ENCODE measurements at regions not wholly inside any gene's neighbourhood (a gene's known extent, or its start where the extent isn't known, plus 50 kb on each side); places are given as distances from the start of the nearest gene placed in this dataset.

DNA sequence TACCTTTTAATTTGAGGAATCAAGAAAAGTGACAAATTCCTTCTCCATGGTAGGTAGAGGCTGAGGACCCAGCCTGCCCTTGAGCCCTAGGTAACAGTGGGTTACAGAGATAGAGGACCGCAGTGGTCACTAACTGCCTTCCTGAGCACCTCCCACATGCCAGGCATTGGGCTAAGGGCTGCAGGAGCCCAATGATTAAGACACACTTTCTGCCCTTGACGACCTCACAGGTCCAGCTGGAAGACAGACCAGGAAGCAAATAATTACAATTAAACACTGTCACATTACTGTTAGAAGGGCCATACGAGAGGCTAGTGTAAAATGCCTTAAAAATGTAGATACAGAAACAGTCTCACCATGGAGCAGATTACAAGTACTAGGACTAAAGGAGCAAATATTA, 156.8 kb upstream of the NFE2L3 start:
- DNase-seq (ENCODE audit: extremely low read depth in 1 of 2, low read depth in 1 of 2) = no peak

DNA sequence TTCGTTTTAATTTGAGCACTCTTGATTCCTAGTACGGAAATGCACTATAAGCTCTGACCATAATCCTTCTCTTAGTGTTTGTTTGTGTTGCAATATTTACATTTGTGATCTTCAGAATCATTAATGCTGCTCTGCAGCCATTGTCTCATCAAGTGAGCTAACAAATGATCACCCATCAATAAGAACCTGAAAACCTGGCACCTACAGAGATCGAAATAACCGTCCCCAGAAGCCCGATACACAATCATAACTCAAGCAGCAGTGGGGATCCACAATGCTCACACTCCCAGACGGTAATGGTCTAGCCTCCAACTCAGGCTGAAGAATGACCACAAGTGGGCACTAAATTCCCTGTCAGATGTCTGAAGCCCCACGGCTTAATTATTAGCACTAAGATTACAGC, 156.0 kb upstream of the NFE2L3 start:
- DNase-seq (ENCODE audit: extremely low read depth in 1 of 2, low read depth in 1 of 2) = no peak

DNA sequence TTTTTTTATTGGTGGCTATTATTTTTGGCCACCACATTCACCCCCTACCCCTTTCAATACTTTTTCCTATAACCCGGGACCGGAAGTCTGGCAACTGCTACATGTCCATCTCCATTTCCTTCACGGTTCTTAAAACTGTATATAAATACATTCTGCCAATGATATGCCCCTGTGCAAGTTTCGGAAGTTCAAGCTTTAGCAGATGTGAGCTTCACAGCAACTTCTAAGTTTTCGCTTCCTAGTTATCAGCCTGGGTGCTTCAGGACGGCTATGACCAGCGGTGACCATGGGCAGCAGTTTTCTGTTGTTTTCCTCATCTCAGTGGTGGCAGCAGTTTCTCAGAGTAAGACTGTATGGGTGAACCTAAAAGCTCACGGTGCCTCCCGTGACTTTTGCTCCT, 153.5 kb upstream of the NFE2L3 start:
- DNase-seq (ENCODE audit: extremely low read depth in 1 of 2, low read depth in 1 of 2) = no peak

DNA sequence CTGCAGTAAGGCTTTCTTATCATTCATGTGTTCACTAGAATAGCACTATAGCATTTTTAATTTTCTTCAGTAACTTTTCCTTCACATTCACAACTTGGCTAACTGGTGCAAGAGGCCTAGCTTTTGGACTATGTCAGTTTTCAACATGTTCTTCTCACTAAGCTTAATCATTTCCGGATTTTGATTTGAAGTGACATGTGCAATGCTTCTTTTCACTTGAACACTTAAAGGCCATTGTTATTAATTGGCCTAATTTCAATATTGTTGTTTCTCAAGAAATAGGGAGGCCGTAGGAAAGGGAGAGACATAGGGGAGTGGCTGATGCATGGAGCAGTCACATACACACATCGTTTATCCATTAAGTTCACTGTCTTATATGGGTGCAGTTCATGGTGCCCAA, 151.2 kb upstream of the NFE2L3 start:
- DNase-seq (ENCODE audit: extremely low read depth in 1 of 2, low read depth in 1 of 2) = no peak

DNA sequence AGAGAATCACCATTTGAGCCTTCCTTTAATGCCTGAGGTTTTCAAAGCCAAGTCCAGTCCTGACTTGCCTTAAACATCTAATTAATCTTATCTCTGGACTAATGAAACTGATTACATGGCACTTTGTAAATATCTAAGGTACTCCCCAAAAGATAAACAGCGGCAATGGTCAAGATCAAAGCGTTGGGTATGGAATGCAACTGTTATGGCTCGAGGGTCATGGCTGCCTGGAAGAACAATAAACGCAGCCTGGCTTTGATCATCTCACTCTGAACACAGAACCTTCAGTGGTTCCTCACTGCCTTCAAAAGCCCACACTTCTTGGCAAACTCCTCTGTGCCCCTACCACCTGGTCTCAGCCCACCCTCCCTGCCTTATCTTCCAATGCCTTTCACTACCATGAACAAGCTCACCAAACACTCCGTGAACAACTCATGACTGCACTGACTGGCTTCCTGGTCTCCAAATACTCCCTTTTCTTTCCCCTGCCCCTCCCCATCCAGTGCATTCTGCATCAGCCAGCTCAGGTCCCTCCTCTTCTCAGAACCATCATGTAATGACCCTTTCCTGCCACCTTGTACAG, 150.2 kb upstream of the NFE2L3 start:
- DNase-seq (ENCODE audit: extremely low read depth in 1 of 2, low read depth in 1 of 2) = no peak

DNA sequence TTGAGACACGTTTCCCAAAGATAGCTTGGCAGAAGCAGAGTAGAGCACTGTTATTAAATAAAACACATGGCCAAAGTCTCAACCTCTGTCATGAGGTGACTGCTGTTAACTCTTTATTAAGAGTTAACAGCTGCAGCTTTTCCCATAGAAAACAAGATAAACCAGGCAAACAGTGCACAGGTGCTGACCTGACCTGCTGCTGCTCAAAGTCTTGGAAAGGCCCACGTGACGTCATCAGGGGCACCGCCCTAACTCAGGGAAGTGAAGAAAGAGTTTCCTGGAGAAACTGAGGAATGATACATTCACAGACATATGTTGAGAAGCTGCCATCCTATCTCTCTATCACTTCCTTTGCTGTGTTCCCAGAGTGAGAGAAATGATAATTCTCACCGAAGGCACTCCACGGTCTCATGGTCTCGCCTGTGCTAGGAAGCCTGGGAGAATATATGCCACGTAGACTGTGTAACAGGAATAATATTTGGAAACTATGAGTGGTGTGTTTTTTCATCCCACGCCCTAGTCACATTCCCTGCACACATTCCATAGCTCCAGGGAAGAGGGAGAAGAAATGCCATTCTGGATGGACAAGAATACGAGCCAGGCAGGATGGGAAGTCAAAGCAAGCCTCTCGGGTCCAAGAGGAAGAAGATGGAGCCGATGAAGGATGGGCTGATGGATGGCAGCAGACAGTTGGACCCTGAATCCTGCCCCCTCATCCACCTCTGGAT, 146.2 kb upstream of the NFE2L3 start:
- no peak for DNase-seq (ENCODE audit: extremely low read depth in 1 of 2, low read depth in 1 of 2)

DNA sequence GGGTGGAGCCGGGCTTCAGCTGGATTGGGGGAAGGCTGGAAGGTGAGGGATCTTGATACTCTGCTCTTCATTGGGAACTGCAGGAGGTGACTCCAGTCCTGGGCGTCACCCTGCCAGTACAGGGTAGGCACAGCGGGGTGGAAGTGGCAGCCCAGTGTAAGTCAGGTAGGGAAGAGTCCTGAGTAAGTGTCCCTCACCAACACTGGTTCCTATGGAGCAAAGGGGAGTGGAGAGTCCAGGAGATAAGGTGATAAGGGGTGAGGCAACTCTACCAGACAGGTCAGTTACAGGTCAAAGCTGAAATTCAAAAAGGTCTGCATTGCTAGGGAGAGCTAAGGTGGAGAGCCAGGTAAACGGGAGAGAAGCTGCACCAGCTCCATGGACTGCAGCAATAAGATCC, 145.6 kb upstream of the NFE2L3 start:
- no peak for DNase-seq (ENCODE audit: extremely low read depth in 1 of 2, low read depth in 1 of 2)

DNA sequence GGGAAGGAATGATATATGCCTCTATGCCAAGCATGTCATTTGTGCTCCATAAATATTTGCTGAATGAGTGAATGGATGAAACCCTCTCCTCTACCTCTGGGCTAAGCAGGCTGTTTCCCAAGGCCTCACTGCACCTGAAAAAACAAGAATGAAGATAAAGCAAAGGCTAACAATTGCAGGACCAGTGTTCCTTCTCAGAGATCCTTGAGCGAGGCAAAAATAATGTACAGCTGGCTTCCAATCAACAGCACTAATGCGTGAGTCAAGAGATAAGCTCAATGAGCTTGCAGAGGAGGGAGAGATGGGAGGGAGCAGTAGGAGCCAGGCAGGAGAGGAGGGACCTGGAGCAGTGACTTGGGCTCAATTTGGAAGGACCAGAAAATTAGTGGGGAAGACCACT, 144.5 kb upstream of the NFE2L3 start:
- no peak for DNase-seq (ENCODE audit: extremely low read depth in 1 of 2, low read depth in 1 of 2)

DNA sequence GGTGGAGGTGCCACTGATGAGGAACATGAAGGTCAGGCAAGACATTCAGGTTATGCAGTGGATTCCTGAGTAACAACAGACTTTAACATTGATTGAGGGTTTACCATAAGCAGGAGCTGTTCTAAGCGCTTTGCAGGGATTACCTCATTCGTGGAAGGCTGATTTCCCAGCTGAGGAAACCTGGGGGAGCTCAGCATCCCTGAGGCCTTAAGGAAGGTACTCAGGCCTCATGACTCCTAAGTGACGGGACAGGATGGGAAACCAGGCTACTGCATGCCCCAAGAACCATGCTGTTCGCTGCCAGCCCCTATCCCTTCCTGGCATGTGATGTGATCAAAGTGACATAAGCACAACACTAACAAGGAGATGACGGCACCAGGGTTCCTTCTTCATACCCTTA, 143.6 kb upstream of the NFE2L3 start:
- DNase-seq (ENCODE audit: extremely low read depth in 1 of 2, low read depth in 1 of 2) = no peak

DNA sequence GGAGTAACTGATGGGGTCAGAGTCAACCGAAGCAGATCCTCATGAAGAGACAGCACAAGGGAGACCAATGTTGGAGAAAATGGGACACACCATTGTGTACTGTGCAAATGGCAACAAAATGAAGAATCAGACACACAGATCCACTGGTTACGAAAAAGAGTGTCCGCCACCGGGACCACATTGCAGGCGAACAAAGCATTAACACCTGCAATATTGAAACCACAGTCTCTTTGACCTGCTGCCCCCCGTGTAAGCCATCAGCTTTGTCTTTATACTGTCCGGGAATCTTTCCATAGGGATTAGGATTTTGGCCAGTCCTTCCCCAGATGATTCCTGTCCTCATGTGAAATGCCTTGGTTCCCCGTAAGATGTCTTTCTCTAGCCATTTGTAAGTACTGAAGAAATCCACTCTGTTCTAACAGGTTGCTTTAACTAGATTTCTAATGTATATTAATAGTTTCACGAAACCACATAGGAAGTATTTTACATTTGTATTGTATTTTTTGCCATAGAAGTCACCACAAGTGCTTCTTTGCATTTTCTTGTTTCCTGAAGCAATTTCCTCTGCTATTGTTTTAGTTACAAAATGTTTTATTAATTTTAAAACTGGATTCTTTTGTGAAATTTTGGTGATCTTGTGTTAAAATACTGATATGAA, 140.8 kb upstream of the NFE2L3 start:
- DNase-seq (ENCODE audit: extremely low read depth in 1 of 2, low read depth in 1 of 2) = no peak

DNA sequence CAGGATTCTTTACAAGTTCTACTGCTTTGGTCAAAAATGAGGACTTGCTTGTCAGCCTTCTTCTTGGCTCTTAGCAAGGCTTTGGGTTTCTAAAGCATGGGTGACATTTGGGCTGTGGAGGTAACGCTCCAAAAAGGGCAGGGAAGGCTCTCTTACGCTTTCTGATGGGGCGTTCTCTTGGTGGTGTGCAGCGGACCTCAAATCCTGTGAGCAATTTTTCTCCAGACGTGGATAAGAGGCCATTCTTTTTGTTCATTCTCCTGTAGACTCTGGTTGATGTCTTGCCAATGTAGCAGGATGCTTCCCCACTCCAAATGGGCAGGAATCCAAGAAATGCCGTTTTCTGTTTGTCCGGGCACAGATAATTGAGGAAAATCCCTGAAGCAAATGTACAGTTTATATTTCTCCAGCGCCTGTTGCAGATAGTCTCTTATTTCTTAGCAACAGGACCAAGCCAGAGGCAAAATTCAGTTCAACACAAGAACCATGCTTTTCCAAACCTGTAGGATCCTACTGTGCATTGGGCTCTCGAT, 138.4 kb upstream of the NFE2L3 start:
- no peak for DNase-seq (ENCODE audit: extremely low read depth in 1 of 2, low read depth in 1 of 2)

DNA sequence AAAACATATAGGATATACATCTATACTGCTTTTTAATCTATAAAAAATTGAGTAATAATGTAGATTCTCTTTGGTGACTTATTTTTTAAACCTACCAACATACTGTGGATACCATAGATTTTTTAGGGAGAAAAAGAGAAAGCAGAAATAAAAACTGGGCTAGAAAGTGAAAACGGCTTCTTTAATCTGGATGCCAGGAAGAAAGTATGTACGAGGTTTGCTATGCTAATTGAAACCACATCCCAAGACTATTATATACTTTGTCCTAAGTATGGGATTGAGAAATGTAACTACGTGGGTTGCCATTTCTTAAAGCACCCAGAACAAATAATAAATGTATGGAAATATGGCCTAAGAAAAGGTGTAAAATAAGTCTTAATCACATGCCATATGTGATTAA, 129.0 kb upstream of the NFE2L3 start:
- DNase-seq (ENCODE audit: extremely low read depth in 1 of 2, low read depth in 1 of 2) = no peak

DNA sequence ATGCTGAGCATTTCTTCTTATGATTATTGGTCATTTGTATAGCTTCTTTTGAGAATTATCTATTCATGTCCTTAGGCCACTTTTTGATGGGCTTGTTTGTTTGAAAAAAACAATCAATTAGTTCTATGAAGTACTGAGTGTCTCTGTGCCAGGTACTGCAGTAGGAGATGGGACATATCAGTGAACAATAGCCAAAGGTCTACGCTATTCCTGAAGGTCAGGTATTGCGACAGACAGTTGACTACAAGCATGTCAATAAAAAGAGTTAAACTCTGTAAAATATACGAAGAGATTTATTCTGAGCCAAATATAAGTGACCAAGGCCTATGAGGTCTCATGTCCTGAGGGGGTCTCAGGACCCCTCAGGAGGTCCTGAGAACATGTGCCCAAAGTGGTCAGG, 122.1 kb upstream of the NFE2L3 start:
- no peak for DNase-seq (ENCODE audit: extremely low read depth in 1 of 2, low read depth in 1 of 2)

DNA sequence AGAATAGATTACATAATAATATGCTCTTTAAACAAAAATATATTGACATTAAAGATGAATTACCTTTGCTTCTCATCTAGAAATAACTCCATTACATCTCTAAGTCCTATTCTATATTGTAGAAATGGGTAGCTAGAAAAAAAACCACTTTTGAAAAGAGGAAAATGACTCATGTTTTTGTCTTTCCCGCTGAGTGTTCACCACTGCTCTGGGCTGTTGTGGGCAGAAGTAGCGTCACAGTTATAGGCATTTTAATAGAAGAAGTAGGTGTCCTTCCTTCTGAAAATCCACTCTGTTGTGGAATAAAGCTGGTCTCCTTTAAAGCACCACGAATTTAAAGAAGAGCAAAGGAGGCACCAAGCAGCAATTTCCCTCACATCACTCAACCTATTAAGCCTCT, 117.6 kb upstream of the NFE2L3 start:
- DNase-seq (ENCODE audit: extremely low read depth in 1 of 2, low read depth in 1 of 2) = no peak

DNA sequence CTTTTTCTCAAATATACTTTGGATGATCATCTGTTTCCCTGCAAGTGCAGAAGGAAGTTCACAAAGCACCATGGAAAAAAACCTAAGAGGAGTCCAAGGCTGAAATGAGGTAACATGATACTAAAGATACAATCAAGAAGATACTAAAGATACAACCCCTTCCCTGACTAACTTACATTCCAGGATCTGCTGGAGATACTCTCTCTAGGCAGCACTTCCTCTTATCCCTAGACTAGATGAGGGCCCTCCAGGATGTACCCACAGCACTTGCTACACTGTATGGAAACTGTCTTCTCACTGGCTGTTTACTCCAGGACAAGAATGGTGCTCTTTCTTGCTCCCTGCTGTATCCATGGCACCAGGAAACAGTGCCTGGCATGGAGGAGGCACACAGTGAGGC, 116.4 kb upstream of the NFE2L3 start:
- DNase-seq (ENCODE audit: extremely low read depth in 1 of 2, low read depth in 1 of 2) = no peak

DNA sequence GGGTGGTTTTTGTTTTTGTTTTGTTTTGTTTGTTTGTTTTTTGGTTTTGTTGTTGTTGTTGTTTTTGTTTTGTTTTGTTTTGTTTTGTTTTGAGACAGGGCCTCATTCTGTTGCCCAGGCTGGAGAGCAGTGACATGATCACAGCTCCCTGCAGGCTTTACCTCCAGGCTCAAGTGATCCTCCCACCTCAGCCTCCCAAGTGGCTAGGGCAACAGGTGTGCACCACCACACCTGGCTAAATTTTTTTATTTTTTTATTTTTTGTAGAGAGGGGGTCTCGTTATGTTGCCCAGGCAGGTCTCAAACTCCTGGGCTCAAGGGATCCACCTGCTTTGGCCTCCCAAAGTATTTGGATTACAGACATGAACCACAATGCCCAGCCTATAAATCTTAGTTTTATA, 115.9 kb upstream of the NFE2L3 start:
- no peak for DNase-seq (ENCODE audit: extremely low read depth in 1 of 2, low read depth in 1 of 2)

DNA sequence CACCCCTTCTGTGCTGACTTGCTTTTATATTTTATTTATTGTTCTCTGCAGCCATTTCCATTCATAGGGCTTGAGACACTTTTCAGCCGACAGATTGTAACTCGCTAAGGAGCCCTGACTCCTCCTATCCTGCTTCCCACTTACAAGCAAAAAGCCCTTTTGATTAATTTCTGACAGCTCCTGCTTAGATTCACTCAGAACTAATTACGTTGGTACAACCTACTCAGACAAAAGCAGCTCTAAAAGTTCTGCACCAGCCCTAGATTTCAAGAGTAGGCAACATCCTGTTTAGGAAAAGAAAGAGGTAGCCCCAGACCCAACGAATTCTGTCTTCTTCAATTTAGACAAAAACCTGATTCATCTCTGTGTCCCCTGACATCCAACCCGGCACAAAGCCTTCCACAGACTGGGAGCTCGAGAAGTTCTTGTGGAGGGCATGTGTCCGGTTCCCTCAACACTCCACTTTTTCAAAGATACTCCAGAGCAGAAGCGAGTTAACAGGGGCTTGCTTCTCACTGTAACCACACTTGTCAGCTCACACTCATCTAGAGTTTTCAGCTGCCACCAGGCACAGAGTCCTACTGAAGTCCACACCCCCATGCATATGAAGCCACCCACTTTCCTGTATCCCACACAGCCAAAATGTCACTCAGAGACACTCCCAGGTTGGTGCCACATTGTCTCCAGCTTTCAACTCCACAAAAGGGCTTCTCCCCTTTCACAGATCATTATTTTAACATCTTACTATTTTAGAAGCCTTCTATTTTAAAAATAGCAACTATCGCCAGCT, 113.6 kb upstream of the NFE2L3 start:
- DNase-seq (ENCODE audit: extremely low read depth in 1 of 2, low read depth in 1 of 2) = no peak

DNA sequence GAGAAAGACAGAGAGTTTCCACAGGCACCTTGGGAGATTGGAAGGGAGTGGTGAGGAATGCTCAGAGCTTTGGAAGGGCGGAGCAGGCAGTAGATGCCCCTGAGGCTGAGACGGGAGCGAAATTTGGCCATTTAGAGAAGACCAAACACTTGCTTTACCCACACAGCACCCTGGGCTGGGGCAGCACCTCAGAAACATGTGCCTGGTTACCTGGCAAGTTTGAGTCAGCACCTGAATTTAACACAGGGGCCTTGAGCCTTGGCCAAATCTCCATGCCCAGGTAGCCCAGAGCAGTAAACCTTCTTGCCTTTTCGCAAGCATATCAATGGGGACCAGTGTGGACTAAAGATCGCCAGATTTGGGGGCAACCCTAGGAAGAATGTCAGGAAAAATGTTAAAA, 111.9 kb upstream of the NFE2L3 start:
- no peak for DNase-seq (ENCODE audit: extremely low read depth in 1 of 2, low read depth in 1 of 2)

DNA sequence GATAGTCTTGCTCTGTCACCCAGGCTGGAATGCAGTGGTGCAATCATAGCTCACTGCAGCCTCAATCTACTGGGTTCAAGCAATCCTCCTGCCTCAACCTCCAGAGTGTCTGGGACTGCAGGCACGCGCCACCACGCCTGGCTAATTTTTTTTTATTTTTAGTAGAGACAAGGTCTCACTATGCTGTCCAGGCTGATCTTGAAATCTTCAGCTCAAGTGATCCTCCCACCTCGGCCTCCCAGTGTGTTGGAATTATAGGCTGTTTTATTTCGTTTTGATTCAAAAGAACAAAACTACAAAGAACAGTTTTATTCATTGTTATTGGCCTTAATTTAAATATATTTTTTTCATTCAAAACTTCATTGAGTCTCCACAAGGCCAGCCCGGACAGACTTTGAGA, 109.8 kb upstream of the NFE2L3 start:
- no peak for DNase-seq (ENCODE audit: extremely low read depth in 1 of 2, low read depth in 1 of 2)

DNA sequence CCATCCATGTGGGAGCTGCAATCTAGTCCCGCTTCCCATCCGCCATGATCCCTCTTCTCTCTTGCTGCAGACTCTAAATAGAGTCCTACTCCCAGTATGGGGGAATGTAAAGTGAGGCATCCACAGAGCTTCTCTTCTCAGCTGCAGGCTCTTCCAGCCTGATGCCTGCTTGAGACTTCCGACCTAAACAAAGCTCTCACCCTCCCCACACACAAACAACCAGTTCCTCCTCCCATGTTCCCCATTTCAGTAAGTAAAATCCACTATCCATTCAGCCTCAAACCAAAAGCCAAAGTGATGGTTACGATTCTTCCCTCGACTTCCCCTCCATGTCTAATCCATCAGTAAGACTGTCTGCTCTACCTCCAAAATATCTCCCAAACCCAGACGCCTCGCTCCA, 108.2 kb upstream of the NFE2L3 start:
- DNase-seq (ENCODE audit: extremely low read depth in 1 of 2, low read depth in 1 of 2) = no peak

DNA sequence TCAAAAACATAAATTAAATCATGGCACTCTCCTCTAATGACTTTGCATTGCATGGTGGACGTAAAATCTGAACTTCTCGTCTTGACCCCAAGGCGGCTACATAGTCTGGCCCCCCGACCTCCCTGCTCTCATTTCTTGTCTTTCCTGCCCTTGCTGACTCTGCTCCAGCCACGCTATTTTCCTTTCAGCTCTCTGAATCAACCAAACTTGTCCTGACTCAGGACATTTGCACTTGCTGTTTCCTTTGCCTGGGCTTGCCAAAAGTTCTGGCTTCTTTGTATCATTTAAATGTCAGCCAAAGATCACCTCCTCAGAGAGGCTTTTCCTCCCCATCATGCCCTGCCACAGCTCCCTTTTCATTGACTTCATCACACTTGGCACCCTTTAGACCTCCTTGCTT, 107.7 kb upstream of the NFE2L3 start:
- no peak for DNase-seq (ENCODE audit: extremely low read depth in 1 of 2, low read depth in 1 of 2)

DNA sequence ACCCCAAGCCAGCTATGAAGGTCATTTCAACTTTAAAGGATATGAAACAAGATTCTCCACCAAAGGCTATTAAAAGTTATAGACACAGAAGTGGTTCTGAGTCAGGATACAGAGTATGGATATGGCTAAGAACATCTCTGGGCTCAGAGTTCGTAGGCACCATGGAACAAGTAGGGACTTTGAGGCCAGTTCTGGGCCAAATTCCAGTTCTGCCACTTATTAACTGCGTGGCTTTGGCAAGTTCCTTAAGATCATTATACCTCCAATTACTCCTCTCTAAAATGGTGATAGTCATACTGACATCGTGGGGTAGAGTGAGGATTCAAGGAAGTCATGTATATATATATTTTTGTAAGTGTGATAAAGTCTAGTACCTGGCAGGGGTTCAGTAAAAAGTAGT, 105.8 kb upstream of the NFE2L3 start:
- DNase-seq (ENCODE audit: extremely low read depth in 1 of 2, low read depth in 1 of 2) = no peak
